Osteocyte (in vitro differentiated cells): ENCODE measurements at regions not wholly inside any gene's neighbourhood (a gene's known extent, or its start where the extent isn't known, plus 50 kb on each side); places are given as distances from the start of the nearest gene placed in this dataset.

ENCODE experiments used
- DNase-seq: peaks from one replicate; pipeline ENCODE4 v3.0.0; 2021; ENCODE audit warnings: mixed read lengths; ENCODE audit not compliant: unreplicated experiment; ENCODE audit errors: extremely low spot score
- H3K27ac Mint-ChIP-seq: one replicate; pipeline ENCODE4 v1.8.0; 2021; ENCODE audit warnings: mild to moderate bottlenecking, mixed read lengths; ENCODE audit not compliant: unreplicated experiment
- H3K27me3 Mint-ChIP-seq: one replicate; pipeline ENCODE4 v1.8.0; 2021; ENCODE audit warnings: mixed read lengths; ENCODE audit not compliant: unreplicated experiment
- H3K36me3 Mint-ChIP-seq: one replicate; pipeline ENCODE4 v1.8.0; 2021; ENCODE audit warnings: mixed read lengths; ENCODE audit not compliant: unreplicated experiment
- H3K4me1 Mint-ChIP-seq: one replicate; pipeline ENCODE4 v1.8.0; 2021; ENCODE audit warnings: mixed read lengths; ENCODE audit not compliant: unreplicated experiment
- H3K4me3 Mint-ChIP-seq: one replicate; pipeline ENCODE4 v1.8.0; 2021; ENCODE audit warnings: mild to moderate bottlenecking, moderate library complexity, mixed read lengths; ENCODE audit not compliant: unreplicated experiment
- H3K9me3 Mint-ChIP-seq: one replicate; pipeline ENCODE4 v1.8.0; 2021; ENCODE audit warnings: mixed read lengths; ENCODE audit not compliant: unreplicated experiment
- CTCF ChIP-seq: fragments of 200-600 bp; sonication (generic); IDR thresholded peaks from 2 replicates; pipeline ENCODE4 v1.5.0; 2021; ENCODE audit warnings: antibody characterized with exemption, mild to moderate bottlenecking, moderate library complexity

- Mint-ChIP-seq H3K27ac (no peak overlapping the region), H3K4me1 (no peaks in the 10 kb centered on the region), H3K9me3 (no peaks in the 10 kb centered on the region), H3K36me3 (no peaks in the 10 kb centered on the region), H3K4me3 (no peak overlapping the region), H3K27me3 (peaks cover 45% of the 10 kb centered on the region)
- no peak for DNase-seq
- no peak for TF ChIP-seq CTCF
Measured at GRCh38 chr11:71342116-71342515, 89.7 kb upstream of the SHANK2 start.

GRCh38 chr11:71341596-71341995, 89.2 kb upstream of the SHANK2 start:
- no peaks in the 10 kb centered on the region for H3K9me3 Mint-ChIP-seq
- H3K4me1 Mint-ChIP-seq, result no peaks in the 10 kb centered on the region
- H3K27ac Mint-ChIP-seq, result no peak overlapping the region
- TF ChIP-seq CTCF, result no peak
- peaks cover 45% of the 10 kb centered on the region for H3K27me3 Mint-ChIP-seq
- no peaks in the 10 kb centered on the region for H3K36me3 Mint-ChIP-seq
- no peak for DNase-seq
- H3K4me3 Mint-ChIP-seq, result no peak overlapping the region

GRCh38 chr11:71341173-71341572, 88.8 kb upstream of the SHANK2 start:
- H3K4me3 Mint-ChIP-seq, result no peak overlapping the region
- TF ChIP-seq CTCF, result no peak
- H3K4me1 Mint-ChIP-seq, result no peaks in the 10 kb centered on the region
- no peaks in the 10 kb centered on the region for H3K36me3 Mint-ChIP-seq
- no peak for DNase-seq
- no peaks in the 10 kb centered on the region for H3K9me3 Mint-ChIP-seq
- peaks cover 43% of the 10 kb centered on the region for H3K27me3 Mint-ChIP-seq
- no peak overlapping the region for H3K27ac Mint-ChIP-seq

GRCh38 chr11:71340086-71340606, 87.8 kb upstream of the SHANK2 start:
- DNase-seq, result no peak
- no peaks in the 10 kb centered on the region for H3K4me1 Mint-ChIP-seq
- H3K4me3 Mint-ChIP-seq, result no peak overlapping the region
- H3K9me3 Mint-ChIP-seq, result no peaks in the 10 kb centered on the region
- H3K27me3 Mint-ChIP-seq, result peaks cover 46% of the 10 kb centered on the region
- no peak for TF ChIP-seq CTCF
- H3K27ac Mint-ChIP-seq, result no peak overlapping the region
- H3K36me3 Mint-ChIP-seq, result no peaks in the 10 kb centered on the region

GRCh38 chr11:71339396-71339881, 87.1 kb upstream of the SHANK2 start:
- H3K27ac Mint-ChIP-seq, result no peak overlapping the region
- no peaks in the 10 kb centered on the region for H3K9me3 Mint-ChIP-seq
- H3K36me3 Mint-ChIP-seq, result no peaks in the 10 kb centered on the region
- no peak for DNase-seq
- peaks cover 43% of the 10 kb centered on the region for H3K27me3 Mint-ChIP-seq
- TF ChIP-seq CTCF, result no peak
- H3K4me3 Mint-ChIP-seq, result no peak overlapping the region
- no peaks in the 10 kb centered on the region for H3K4me1 Mint-ChIP-seq
